ENCODE measurements at regions not wholly inside any gene's neighbourhood (a gene's known extent, or its start where the extent isn't known, plus 50 kb on each side); places are given as distances from the start of the nearest gene placed in this dataset.

DNA sequence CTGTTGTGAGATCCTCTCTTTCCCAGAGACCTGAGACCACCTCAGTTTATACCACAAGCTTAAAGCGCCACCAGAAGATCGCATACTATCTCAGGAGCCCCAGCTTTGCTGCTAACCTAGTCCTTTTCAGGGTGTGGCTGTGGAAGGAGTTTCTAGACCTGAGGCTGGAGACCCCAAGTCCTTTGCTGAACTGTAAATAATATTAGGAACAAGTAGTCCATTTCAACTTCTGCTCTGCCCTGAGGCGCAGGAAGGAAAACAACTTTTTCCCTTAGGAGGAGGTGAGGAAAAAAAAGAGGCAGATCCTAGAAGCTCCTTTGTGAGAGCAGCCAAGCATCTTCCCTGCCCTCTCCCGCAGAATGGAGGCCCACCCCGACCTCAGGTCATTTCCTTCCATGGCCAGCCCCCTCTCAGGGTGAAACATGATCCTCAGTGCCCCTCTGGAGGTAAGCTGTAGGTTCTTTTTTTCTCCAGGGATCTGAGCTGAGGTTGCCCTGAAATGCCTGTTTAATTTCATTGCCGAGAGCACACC, 122.8 kb upstream of the LGALSL start:
- H3K23ac ChIP-seq (ENCODE audit: insufficient read length) = no peak overlapping the region
- H4K8ac ChIP-seq (ENCODE audit: extremely low read depth, insufficient read depth, low read length) = no peak overlapping the region
- no peaks in the 10 kb centered on the region for H3K36me3 ChIP-seq (ENCODE audit: control insufficient read depth in 2 of 4, insufficient read depth in 4 of 4, low read length in 3 of 4)
- H2AK5ac ChIP-seq (ENCODE audit: low read depth, low read length) = no peak overlapping the region
- H3K79me1 ChIP-seq (ENCODE audit: low read depth, low read length) = no peaks in the 10 kb centered on the region
- H2BK120ac ChIP-seq (replicated peaks; ENCODE audit: low read depth, low read length) = no peak overlapping the region
- H3K9ac ChIP-seq (replicated peaks in 1 of 4; ENCODE audit: extremely low read depth in 1 of 4, low read depth in 3 of 4, low read length in 3 of 4) = no peak overlapping the region
- peak overlapping the region; percentile 93; the same call in 1 of the 2 replicates for H2BK15ac ChIP-seq (ENCODE audit: low read length)
- H2AFZ ChIP-seq (ENCODE audit: low read length) = peak overlapping the region; percentile 92
- H3K4me1 ChIP-seq (replicated peaks in 1 of 4; ENCODE audit: control insufficient read depth in 3 of 4, insufficient read depth in 4 of 4, low read length in 3 of 4) = peaks cover 3 to 21% (median 11%) of the 10 kb centered on the region in 4 experiments; a peak in 6 of 7 replicates
- H4K91ac ChIP-seq (replicated peaks; ENCODE audit: insufficient read length, low read length) = no peak overlapping the region
- H3K4ac ChIP-seq (replicated peaks; ENCODE audit: insufficient read length, low read depth, low read length) = peak overlapping the region; percentile 40
- no peaks in the 10 kb centered on the region for H3K79me2 ChIP-seq (ENCODE audit: control insufficient read depth in 1 of 2, insufficient read depth in 2 of 2, low read length in 2 of 2)
- no peak overlapping the region for H3K56ac ChIP-seq (replicated peaks; ENCODE audit: insufficient read length, low read depth, low read length)
- H3K23me2 ChIP-seq (ENCODE audit: low read depth, low read length) = no peaks in the 10 kb centered on the region; the same call in 1 of the 2 replicates
- peak overlapping the region; percentile 3 for H4K5ac ChIP-seq (ENCODE audit: insufficient read length, low read depth, low read length)
- H3K14ac ChIP-seq (ENCODE audit: insufficient read length) = no peak overlapping the region
- ChIA-PET POLR2A (ENCODE audit: partially characterized antibody) (interaction anchor here (0.6 to 1.8 kb wide), 8 partner anchors 10 to 491 kb away, joined by 3 to 5 read pairs (median 4); no protein-coding TSS in a partner anchor), CTCF (ENCODE audit: partially characterized antibody) (interaction anchor here (0.6 to 8.7 kb wide), 108 partner anchors 9 to 592 kb away, joined by 3 to 214 read pairs (median 4); partner anchors contain the start of gene AFTPH)
- no peak for DNase-seq (ENCODE audit: low read depth in 1 of 2, low spot score in 2 of 2)
- no peak overlapping the region; the same call in 1 of the 2 replicates for H3K27ac ChIP-seq (ENCODE audit: low read depth, low read length)
- H2BK20ac ChIP-seq (ENCODE audit: low read length) = peak overlapping the region; percentile 90; the same call in 1 of the 2 replicates
- H3K4me2 ChIP-seq (ENCODE audit: insufficient read depth in 1 of 2, low read depth in 2 of 2, low read length in 2 of 2) = peak overlapping the region; percentile 19 to 51
- H3K4me3 ChIP-seq (ENCODE audit: extremely low read depth in 1 of 4, insufficient read depth in 2 of 4, low read depth in 3 of 4, low read length in 4 of 4) = peak overlapping the region in 2 of 4 experiments; percentile 3 to 26; a peak in 2 of 8 replicates
- TF ChIP-seq JUND (IDR thresholded peaks at IDR 0.05; ENCODE audit: low read length) = no peak
- no peak for TF ChIP-seq ZNF274 (IDR thresholded peaks at IDR 0.05; ENCODE audit: borderline replicate concordance, extremely low read depth, low read length)
- TF ChIP-seq NANOG (IDR thresholded peaks at IDR 0.05; ENCODE audit: insufficient read depth, low read depth, low read length, poor library complexity, severe bottlenecking) = no peak
- TF ChIP-seq RAD21 (IDR thresholded peaks at IDR 0.05 in 1 of 2, conservative IDR thresholded peaks at IDR 0.05 in 1 of 2; ENCODE audit: low read depth in 2 of 2, low read length in 2 of 2) = peak in 1 of 2 experiments; percentile 16; a peak in 1 of 4 replicates
- 0 out of 3 replicates have a peak, but pooled peaks of 1 of the 2 experiments have one; percentile 25 for TF ChIP-seq POLR2A (IDR thresholded peaks at IDR 0.05; ENCODE audit: control extremely low read depth in 1 of 2, low read depth in 2 of 2, low read length in 2 of 2)
- FAIRE-seq = no peak
- no peaks in the 10 kb centered on the region for H3K27me3 ChIP-seq (replicated peaks in 1 of 4; ENCODE audit: control insufficient read depth in 3 of 4, extremely low read depth in 1 of 4, insufficient read depth in 3 of 4, low read length in 3 of 4)
- H2BK12ac ChIP-seq (ENCODE audit: low read depth, low read length) = 0 out of 2 replicates have a peak overlapping the region, but pooled peaks have one; percentile 35
- WGBS, 2 experiments (ENCODE audit: extremely low coverage in 1 of 2, insufficient coverage in 1 of 2, insufficient read length in 1 of 2, insufficient replicate concordance in 2 of 2, low coverage in 1 of 2, low lambda C conversion rate in 2 of 2, missing lambda C conversion rate in 1 of 2) = 27% methylated on average over 6 of the region's 6 CpGs; no CpG with 5 or more reads in 1 of the 2 experiments
- H3K9me3 ChIP-seq (ENCODE audit: insufficient read depth in 2 of 2, low read depth in 1 of 2, low read length in 1 of 2) = no peaks in the 10 kb centered on the region
- 0 out of 2 replicates have a peak overlapping the region, but pooled peaks have one; percentile 48 for H3K18ac ChIP-seq (ENCODE audit: extremely low read depth, low read length)
- 0 out of 2 replicates have a peak overlapping the region, but pooled peaks have one; percentile 45 for H2BK5ac ChIP-seq (ENCODE audit: low read depth, low read length)
- H4K20me1 ChIP-seq (replicated peaks in 1 of 2; ENCODE audit: control insufficient read depth in 1 of 2, insufficient read depth in 2 of 2, low read length in 2 of 2) = no peaks in the 10 kb centered on the region

Measured in H1 (cell line).